NOMO-1 treated with DMSO at 0.1 percent for 48 hours (cell line): ENCODE measurements at regions not wholly inside any gene's neighbourhood (a gene's known extent, or its start where the extent isn't known, plus 50 kb on each side); places are given as distances from the start of the nearest gene placed in this dataset.

Experiments
- DNase-seq: peaks from one replicate; lab custom pipeline; 2025; ENCODE audit not compliant: unreplicated experiment; lab: John Stamatoyannopoulos, UW

DNA sequence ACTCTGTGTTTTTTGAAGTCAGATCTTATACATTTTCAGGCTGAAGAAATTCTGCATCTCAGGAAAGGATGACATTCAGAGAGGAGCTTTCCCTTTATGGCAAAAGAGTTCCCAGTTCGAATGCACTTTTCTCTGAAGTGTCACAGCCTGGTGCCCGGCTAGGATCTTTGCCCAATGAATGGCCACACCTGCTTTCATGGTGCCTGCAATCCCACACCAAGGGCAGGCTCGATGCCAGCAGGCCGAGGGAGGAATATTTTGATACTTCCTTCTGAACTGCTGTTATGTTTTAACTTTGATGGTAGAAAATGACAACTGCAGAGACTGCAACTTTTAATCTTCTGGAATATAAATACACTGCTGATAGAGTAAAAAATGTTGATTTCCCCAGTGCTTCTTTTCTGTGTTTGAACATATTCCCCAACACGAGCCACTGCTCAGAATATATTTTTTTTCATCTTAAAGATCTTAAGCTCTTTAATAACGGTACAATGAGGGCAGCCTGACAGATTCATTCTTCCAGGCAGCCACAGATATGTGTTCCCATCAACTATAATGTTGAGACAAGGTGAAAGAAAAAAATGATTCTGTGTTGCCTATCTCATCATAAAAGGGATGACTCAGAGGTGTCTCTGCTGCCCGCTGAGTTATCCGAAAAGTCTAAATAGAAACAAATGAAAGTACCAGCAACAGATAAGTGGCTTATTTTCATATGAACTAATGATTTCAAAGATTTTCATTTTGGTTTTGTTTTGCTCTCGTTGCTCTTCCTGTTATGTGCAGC lies 848.5 kb downstream of the DCDC2C start:
- DNase-seq, result no peak

GRCh38 chr2:4553241-4553640 lies 849.9 kb downstream of the DCDC2C start:
- DNase-seq, result no peak

- no peak for DNase-seq
These were observed 852.9 kb downstream of the DCDC2C start for GRCh38 chr2:4556135-4556896.

DNA sequence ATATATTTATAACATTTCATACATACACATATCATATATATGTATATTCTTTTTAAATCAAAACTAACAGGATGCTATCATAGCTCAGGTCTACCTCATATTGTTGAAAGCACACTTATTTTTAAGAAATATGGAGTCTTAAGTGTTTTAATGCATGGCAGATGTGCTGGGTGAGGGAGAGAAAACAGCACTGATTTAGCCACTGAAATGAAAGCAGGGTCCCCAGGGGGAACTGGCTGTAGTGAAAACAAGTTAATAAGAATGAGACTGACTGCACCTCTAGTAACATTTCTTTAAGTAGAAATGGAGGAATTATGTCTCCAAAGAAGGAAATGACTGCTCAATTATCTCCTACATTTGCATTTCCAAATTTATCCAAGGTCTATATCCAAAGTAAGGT lies 857.8 kb downstream of the DCDC2C start:
- no peak for DNase-seq

- DNase-seq, result no peak
These were observed 872.7 kb downstream of the DCDC2C start for GRCh38 chr2:4576075-4576474.

GRCh38 chr2:4579977-4580376 lies 876.6 kb downstream of the DCDC2C start:
- DNase-seq, result no peak

DNA sequence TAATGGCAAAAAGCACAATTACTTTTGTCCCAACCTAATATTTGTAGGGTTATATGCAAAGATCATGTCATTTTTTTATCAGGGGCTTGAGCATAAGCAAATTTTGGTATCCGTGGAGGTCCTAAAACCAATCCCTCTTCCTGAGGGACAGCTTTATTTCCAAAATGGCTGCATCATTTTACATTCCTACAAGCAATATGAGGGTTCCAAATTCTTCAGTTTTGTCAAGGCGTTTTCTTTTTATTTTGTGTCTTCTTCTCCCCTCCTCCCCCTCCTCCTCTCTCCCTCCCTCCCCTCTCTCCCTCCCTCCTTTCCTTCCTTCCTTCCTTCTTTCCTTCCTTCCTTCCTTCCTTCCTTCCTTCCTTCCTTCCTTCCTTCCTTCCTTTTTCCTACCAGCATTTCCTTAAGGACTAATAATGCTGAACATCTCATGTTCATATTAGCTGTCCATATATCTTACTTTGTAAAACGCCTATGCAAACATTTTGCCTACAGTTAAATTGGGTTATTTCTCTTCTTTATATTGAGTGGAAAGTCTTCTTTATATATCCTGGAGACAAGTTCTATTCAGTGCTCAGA lies 881.8 kb downstream of the DCDC2C start:
- DNase-seq, result no peak

- no peak for DNase-seq
These were observed 885.2 kb downstream of the DCDC2C start for GRCh38 chr2:4588606-4589005.

GRCh38 chr2:4591261-4591660 lies 887.9 kb downstream of the DCDC2C start:
- no peak for DNase-seq

- DNase-seq, result no peak
These were observed 894.0 kb downstream of the DCDC2C start for GRCh38 chr2:4597400-4597799.

GRCh38 chr2:4604767-4605166 lies 901.4 kb downstream of the DCDC2C start:
- no peak for DNase-seq

GRCh38 chr2:4618141-4618540 lies 914.8 kb downstream of the DCDC2C start:
- no peak for DNase-seq

GRCh38 chr2:4618630-4619228 lies 915.4 kb downstream of the DCDC2C start:
- DNase-seq, result no peak

GRCh38 chr2:4628998-4629501 lies 925.7 kb downstream of the DCDC2C start:
- no peak for DNase-seq

DNA sequence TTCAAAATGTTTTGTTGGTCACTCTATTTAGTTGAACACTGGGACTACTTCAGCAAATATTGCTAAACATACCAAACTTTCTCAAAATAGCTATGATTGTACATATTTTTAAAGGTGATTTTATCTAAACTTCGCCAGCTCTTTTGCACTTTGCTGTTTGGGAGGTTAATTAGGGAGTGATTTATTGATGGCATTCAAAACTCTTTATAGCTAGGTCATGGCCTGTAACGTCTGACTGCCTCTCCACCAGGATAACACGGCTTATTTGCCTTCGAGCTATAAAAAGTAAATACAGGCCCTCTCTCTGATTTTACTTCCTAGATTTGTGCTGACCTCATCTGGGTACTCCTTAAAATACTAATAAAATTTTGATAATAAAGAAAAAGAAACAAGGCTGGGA lies 931.9 kb downstream of the DCDC2C start:
- no peak for DNase-seq

- peak; percentile 8 for DNase-seq
These were observed 950.6 kb downstream of the DCDC2C start for GRCh38 chr2:4653991-4654390.

DNA sequence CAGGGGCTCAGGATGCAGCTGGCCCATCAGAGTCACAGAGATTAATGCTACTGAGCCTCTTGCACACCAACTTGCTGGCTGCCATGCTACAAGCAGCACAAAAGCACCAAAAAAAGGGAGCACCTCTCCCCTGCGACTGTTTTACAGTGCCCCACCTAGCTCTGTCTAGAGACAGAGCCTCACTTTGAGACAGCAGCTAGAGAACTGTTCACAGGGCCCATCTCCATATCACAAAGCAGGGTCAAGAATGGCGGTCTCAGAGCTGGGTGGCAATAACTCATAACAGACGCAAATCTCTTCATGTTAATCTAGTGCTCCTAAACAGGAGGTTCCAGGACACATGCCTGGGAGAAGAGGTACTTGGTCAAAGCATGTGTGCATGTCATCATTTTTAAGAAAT lies 953.0 kb downstream of the DCDC2C start:
- no peak for DNase-seq

DNA sequence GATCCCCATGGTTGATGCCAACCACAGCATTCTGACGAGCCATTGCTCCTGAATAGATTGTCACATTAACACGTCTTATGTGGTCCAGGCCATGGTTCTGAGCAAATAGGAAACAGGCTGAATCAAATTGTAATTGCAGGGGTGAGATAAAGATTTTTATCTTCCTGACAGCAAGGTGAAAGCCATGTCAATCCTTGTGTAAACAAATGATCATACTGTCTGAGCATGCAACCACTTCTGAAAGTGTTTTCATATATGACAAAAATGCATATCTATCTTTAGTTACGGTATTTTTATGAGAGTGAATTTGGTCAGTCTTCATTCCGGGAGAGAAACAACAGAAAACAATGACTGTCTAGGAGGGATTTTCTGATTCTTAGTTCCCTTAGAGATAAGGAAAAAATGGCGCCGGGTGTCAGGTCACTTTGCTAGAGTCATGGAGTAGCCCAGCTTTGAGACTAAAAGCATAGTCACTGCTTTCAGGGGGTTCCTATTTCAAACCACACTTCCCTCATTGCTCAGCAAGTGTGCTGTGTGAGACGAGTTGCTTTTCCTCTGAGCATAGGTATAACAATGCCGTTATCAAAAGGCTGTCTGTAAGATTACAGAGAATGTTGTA lies 958.9 kb downstream of the DCDC2C start:
- DNase-seq, result no peak

- DNase-seq, result no peak
These were observed 965.0 kb downstream of the DCDC2C start for GRCh38 chr2:4668381-4668780.

DNA sequence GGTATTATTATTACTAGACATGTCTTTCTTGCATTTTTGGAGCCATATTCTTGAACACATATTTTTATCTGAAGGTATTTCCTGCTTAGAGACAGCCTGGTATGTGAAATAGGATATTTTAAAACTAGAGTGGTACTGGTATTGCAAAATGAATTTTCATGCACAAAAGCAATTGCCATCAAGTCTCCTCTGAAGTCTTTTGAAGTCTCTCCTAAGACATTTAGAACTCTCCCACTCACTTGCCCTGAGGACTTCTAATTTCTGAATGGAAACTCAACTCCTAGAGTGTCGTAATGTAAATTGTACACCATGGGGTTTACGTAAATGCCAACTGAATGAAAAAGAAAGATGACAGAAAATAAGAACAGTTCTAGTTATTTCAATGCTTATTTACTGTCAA lies 967.0 kb downstream of the DCDC2C start:
- DNase-seq, result no peak

- DNase-seq, result peak; percentile 82
These were observed 969.7 kb downstream of the DCDC2C start for GRCh38 chr2:4673025-4673489.
